ENCODE measurements at regions not wholly inside any gene's neighbourhood (a gene's known extent, or its start where the extent isn't known, plus 50 kb on each side); places are given as distances from the start of the nearest gene placed in this dataset.

GRCh38 chr20:52410731-52411234 is 219.2 kb upstream of the ZFP64 start:
- Histone ChIP-seq H3K9me3 (ENCODE audit: control insufficient read depth, insufficient read depth, low read length) (no peaks in the 10 kb centered on the region), H2AK9ac (replicated peaks; ENCODE audit: low read depth, low read length, poor library complexity) (no peak overlapping the region), H3K9ac (ENCODE audit: low read depth, low read length) (no peak overlapping the region), H4K8ac (ENCODE audit: low read depth in 2 of 2, low read length in 2 of 2) (no peak overlapping the region), H3K56ac (ENCODE audit: extremely low read depth, insufficient read depth, low read length) (no peak overlapping the region), H3K4me1 (ENCODE audit: control insufficient read depth, insufficient read depth, low read length) (0 out of 2 replicates have a peak, but pooled peaks cover 2% of the 10 kb centered on the region), H3K27ac (ENCODE audit: insufficient read depth, low read length) (no peak overlapping the region), H3K36me3 (ENCODE audit: control insufficient read depth, insufficient read depth, low read length) (no peaks in the 10 kb centered on the region), H2BK5ac (ENCODE audit: low read depth, low read length, poor library complexity, severe bottlenecking) (no peak overlapping the region), H2BK120ac (ENCODE audit: low read depth, low read length) (no peak overlapping the region), H2AK5ac (ENCODE audit: low read depth, low read length) (no peak overlapping the region), H3K4me2 (ENCODE audit: low read depth, low read length) (no peak overlapping the region), H3K4me3 (ENCODE audit: insufficient read depth, low read depth, low read length) (no peak overlapping the region), H3K9me1 (ENCODE audit: insufficient read depth, low read length) (no peaks in the 10 kb centered on the region), H4K20me1 (ENCODE audit: insufficient read depth, low read length) (no peaks in the 10 kb centered on the region), H4K91ac (ENCODE audit: insufficient read depth, low read depth, low read length) (no peak overlapping the region), H3K27me3 (ENCODE audit: control insufficient read depth, insufficient read depth, low read length) (peaks cover 1% of the 10 kb centered on the region; the same call in 1 of the 2 replicates), H2AFZ (replicated peaks; ENCODE audit: low read length, poor library complexity) (no peak overlapping the region), H2BK20ac (ENCODE audit: low read depth, low read length) (no peak overlapping the region), H3K4ac (ENCODE audit: low read depth, low read length) (no peak overlapping the region), H3K23ac (ENCODE audit: low read depth, low read length) (no peak overlapping the region), H3K79me1 (ENCODE audit: low read depth in 1 of 2, low read length in 2 of 2) (no peaks in the 10 kb centered on the region), H2BK15ac (ENCODE audit: low read depth, low read length) (no peak overlapping the region), H4K5ac (ENCODE audit: low read depth, low read length) (no peak overlapping the region), H3K14ac (replicated peaks; ENCODE audit: low read depth, low read length) (no peak overlapping the region), H3K18ac (ENCODE audit: low read depth, low read length) (no peak overlapping the region)
- WGBS, 2 experiments (ENCODE audit: extremely low coverage in 2 of 2, insufficient read length in 1 of 2), result 48% methylated on average over 4 of the region's 11 CpGs; no CpG with 5 or more reads in 1 of the 2 experiments
- ATAC-seq (ENCODE audit: low read depth) (no peak), DNase-seq (no peak)
- no peak for TF ChIP-seq ELK1 (IDR thresholded peaks at IDR 0.05; ENCODE audit: borderline replicate concordance, low read depth, low read length)
- TF ChIP-seq MAFK (IDR thresholded peaks at IDR 0.05; ENCODE audit: low read depth, low read length), result no peak
- TF ChIP-seq CTCF (conservative IDR thresholded peaks at IDR 0.05; ENCODE audit: low read depth, low read length), result no peak
- no peak for TF ChIP-seq RCOR1 (IDR thresholded peaks at IDR 0.05; ENCODE audit: insufficient replicate concordance, low read length)
- no peak for TF ChIP-seq RFX5 (IDR thresholded peaks at IDR 0.05; ENCODE audit: low read depth, low read length)
- intact Hi-C loops (cut with micrococcal nuclease), result no loop called here
- BruUV-seq (replicated peaks), result no TSS peak
- in situ Hi-C loops (cut with MboI; ENCODE audit: low sequenced_read_pairs), result no loop called here
- CTCF ChIA-PET, result no interaction called here
- dilution Hi-C loops (cut with HindIII; ENCODE audit: low sequenced_read_pairs, unreplicated experiment), result no loop called here
- POLR2A ChIA-PET (ENCODE audit: unreplicated experiment), result no interaction called here

All from IMR-90 (cell line).